IMR-90 (cell line): ENCODE measurements at regions not wholly inside any gene's neighbourhood (a gene's known extent, or its start where the extent isn't known, plus 50 kb on each side); places are given as distances from the start of the nearest gene placed in this dataset.

ENCODE experiments used
- ATAC-seq: fragments of 200-7000 bp; cut with Tn5 transposase; 2 replicates; pipeline ENCODE4 v1.9.1; 2020; ENCODE audit warnings: low read depth, mild to moderate bottlenecking, moderate library complexity
- BruUV-seq: library from RNA; stranded (reverse); fragments of 400-500 nt; replicated peaks from 2 replicates; lab custom pipeline; 2021; lab: Mats Ljungman, UMichigan
- CTCF ChIA-PET: fragments of 300-600 bp; formaldehyde crosslinking; extraction: SDS; loops from one replicate; lab custom pipeline; 2021; ENCODE audit warnings: antibody characterized with exemption; lab: Yijun Ruan, JAX
- POLR2A ChIA-PET: fragments of 300-600 bp; sonication (Branson Sonifier 250); formaldehyde crosslinking; loops from one replicate; lab custom pipeline; 2022; ENCODE audit warnings: antibody characterized with exemption; ENCODE audit not compliant: unreplicated experiment; lab: Charles Lee
- DNase-seq: peaks from one replicate; pipeline ENCODE4 v3.0.0; 2013
- H2AFZ ChIP-seq: replicated peaks from 2 replicates; pipeline ENCODE3; 2013; ENCODE audit warnings: low read length, mild to moderate bottlenecking; ENCODE audit not compliant: poor library complexity
- H2AK5ac ChIP-seq: 2 replicates; pipeline ENCODE4 v1.6.1; 2013; ENCODE audit warnings: low read depth, low read length, inconsistent platforms
- H2AK9ac ChIP-seq: replicated peaks from 2 replicates; pipeline ENCODE3; 2013; ENCODE audit warnings: mild to moderate bottlenecking, low read depth, low read length, moderate library complexity; ENCODE audit not compliant: poor library complexity
- H2BK120ac ChIP-seq: 2 replicates; pipeline ENCODE4 v1.6.1; 2013; ENCODE audit warnings: low read depth, low read length, inconsistent platforms
- H2BK15ac ChIP-seq: 3 replicates; pipeline ENCODE4 v1.6.1; 2013; ENCODE audit warnings: low read depth, low read length, inconsistent platforms
- H2BK20ac ChIP-seq: 2 replicates; pipeline ENCODE4 v1.6.1; 2013; ENCODE audit warnings: low read depth, mild to moderate bottlenecking, inconsistent platforms, low read length, moderate library complexity
- H2BK5ac ChIP-seq: 2 replicates; pipeline ENCODE4 v1.6.1; 2013; ENCODE audit warnings: mild to moderate bottlenecking, low read depth, low read length, inconsistent platforms; ENCODE audit not compliant: poor library complexity, severe bottlenecking
- H3K14ac ChIP-seq: replicated peaks from 2 replicates; pipeline ENCODE4 v1.6.1; 2013; ENCODE audit warnings: low read depth, low read length, inconsistent platforms
- H3K18ac ChIP-seq: 2 replicates; pipeline ENCODE4 v1.6.1; 2013; ENCODE audit warnings: low read depth, low read length, control low read depth
- H3K23ac ChIP-seq: 2 replicates; pipeline ENCODE4 v1.6.1; 2013; ENCODE audit warnings: low read depth, low read length, inconsistent platforms
- H3K27ac ChIP-seq: 2 replicates; pipeline ENCODE4 v1.5.1; 2013; ENCODE audit warnings: mild to moderate bottlenecking, control low read depth, low read length; ENCODE audit not compliant: insufficient read depth
- H3K27me3 ChIP-seq: 2 replicates; pipeline ENCODE4 v1.6.1; 2013; ENCODE audit warnings: low read length; ENCODE audit not compliant: control insufficient read depth, insufficient read depth
- H3K36me3 ChIP-seq: 2 replicates; pipeline ENCODE4 v1.6.1; 2013; ENCODE audit warnings: low read length, mixed read lengths; ENCODE audit not compliant: control insufficient read depth, insufficient read depth
- H3K4ac ChIP-seq: 2 replicates; pipeline ENCODE4 v1.6.1; 2013; ENCODE audit warnings: low read depth, low read length, inconsistent platforms
- H3K4me1 ChIP-seq: 2 replicates; pipeline ENCODE4 v1.6.1; 2013; ENCODE audit warnings: low read length, mixed read lengths; ENCODE audit not compliant: control insufficient read depth, insufficient read depth
- H3K4me2 ChIP-seq: 2 replicates; pipeline ENCODE4 v1.6.1; 2013; ENCODE audit warnings: low read depth, mild to moderate bottlenecking, control low read depth, low read length, moderate library complexity
- H3K4me3 ChIP-seq: 2 replicates; pipeline ENCODE4 v1.5.1; 2013; ENCODE audit warnings: low read depth, mild to moderate bottlenecking, control low read depth, low read length, moderate library complexity; ENCODE audit not compliant: insufficient read depth
- H3K56ac ChIP-seq: 2 replicates; pipeline ENCODE4 v1.6.1; 2013; ENCODE audit warnings: low read length, inconsistent platforms; ENCODE audit not compliant: insufficient read depth; ENCODE audit errors: extremely low read depth
- H3K79me1 ChIP-seq, 2 experiments: 2 replicates each; pipeline ENCODE4 v1.6.1; 2013; ENCODE audit warnings: low read length in 2 of 2, inconsistent platforms in 1 of 2, low read depth in 1 of 2
- H3K9ac ChIP-seq: 2 replicates; pipeline ENCODE4 v1.6.1; 2013; ENCODE audit warnings: low read depth, low read length, control low read depth
- H3K9me1 ChIP-seq: 2 replicates; pipeline ENCODE4 v1.6.1; 2013; ENCODE audit warnings: low read length, inconsistent platforms; ENCODE audit not compliant: insufficient read depth
- H3K9me3 ChIP-seq: 2 replicates; pipeline ENCODE4 v1.6.1; 2013; ENCODE audit warnings: low read length; ENCODE audit not compliant: control insufficient read depth, insufficient read depth
- H4K20me1 ChIP-seq: 2 replicates; pipeline ENCODE4 v1.6.1; 2013; ENCODE audit warnings: low read length, inconsistent platforms; ENCODE audit not compliant: insufficient read depth
- H4K5ac ChIP-seq: 2 replicates; pipeline ENCODE4 v1.6.1; 2013; ENCODE audit warnings: mild to moderate bottlenecking, low read depth, low read length, control low read depth
- H4K8ac ChIP-seq, 2 experiments: 2 replicates each; pipeline ENCODE4 v1.6.1; 2013; ENCODE audit warnings: low read depth in 2 of 2, low read length in 2 of 2, control low read depth in 1 of 2, inconsistent platforms in 1 of 2
- H4K91ac ChIP-seq: 2 replicates; pipeline ENCODE4 v1.6.1; 2013; ENCODE audit warnings: low read depth, low read length, inconsistent platforms; ENCODE audit not compliant: insufficient read depth
- BHLHE40 ChIP-seq: fragments of 150-350 bp; IDR thresholded peaks from 2 replicates; pipeline ENCODE4 v1.6.1; 2016; ENCODE audit warnings: mild to moderate bottlenecking, low read depth, low read length
- CEBPB ChIP-seq: IDR thresholded peaks from 2 replicates; pipeline ENCODE4 v1.6.1; 2012; ENCODE audit warnings: low read depth, low read length, improper control_type of control experiment
- CHD1 ChIP-seq: IDR thresholded peaks from 2 replicates; pipeline ENCODE4 v1.6.1; 2012; ENCODE audit warnings: low read depth, low read length, improper control_type of control experiment
- MAZ ChIP-seq: IDR thresholded peaks from 2 replicates; pipeline ENCODE4 v1.6.1; 2012; ENCODE audit warnings: low read depth, mild to moderate bottlenecking, low read length, improper control_type of control experiment, moderate library complexity, borderline replicate concordance
- NFE2L2 ChIP-seq: fragments of 150-350 bp; IDR thresholded peaks from 2 replicates; pipeline ENCODE4 v1.6.1; 2016; ENCODE audit warnings: low read depth, mild to moderate bottlenecking, low read length
- POLR2A ChIP-seq: IDR thresholded peaks from 2 replicates; pipeline ENCODE4 v1.6.1; 2012; ENCODE audit warnings: mild to moderate bottlenecking, low read depth, low read length
- RCOR1 ChIP-seq: IDR thresholded peaks from 2 replicates; pipeline ENCODE4 v1.6.1; 2012; ENCODE audit warnings: mild to moderate bottlenecking, low read length, improper control_type of control experiment; ENCODE audit not compliant: insufficient replicate concordance
- RFX5 ChIP-seq: IDR thresholded peaks from 2 replicates; pipeline ENCODE4 v1.8.0; 2012; ENCODE audit warnings: low read depth, mild to moderate bottlenecking, low read length, moderate library complexity
- SMC3 ChIP-seq: fragments of 150-350 bp; IDR thresholded peaks from 2 replicates; pipeline ENCODE4 v1.6.1; 2016; ENCODE audit warnings: low read depth, mild to moderate bottlenecking, antibody characterized with exemption, low read length, moderate library complexity
- WGBS, 2 experiments: methylation state at CpG; one replicate each; pipeline versions ENCODE4 v1.1.5 to v1.1.7; 2013; ENCODE audit warnings: missing lambda C conversion rate in 2 of 2; ENCODE audit not compliant: insufficient read length in 1 of 2; ENCODE audit errors: extremely low coverage in 2 of 2; 5-methylcytosine and 5-hydroxymethylcytosine counted together
- dilution Hi-C: fragments of 300-500 bp; cut with HindIII; formaldehyde crosslinking; loops from one replicate; pipeline ENCODE4 v1.14.3; 2018; ENCODE audit warnings: low sequenced_read_pairs; ENCODE audit not compliant: unreplicated experiment
- in situ Hi-C: fragments of 300-500 bp; cut with MboI; formaldehyde crosslinking; loops from 3 replicates; pipeline ENCODE4 v1.14.3; 2019; ENCODE audit warnings: low sequenced_read_pairs, inconsistent platforms, mixed read lengths
- intact Hi-C: fragments of 100-400 bp; cut with micrococcal nuclease; formaldehyde crosslinking; loops from 2 replicates; pipeline ENCODE4 v1.10.0; 2022
- TF ChIP-seq, protein P1 (sequence below): fragments of 150-350 bp; IDR thresholded peaks from 2 replicates; pipeline ENCODE4 v1.6.1; 2016; ENCODE audit warnings: low read depth, mild to moderate bottlenecking, low read length, moderate library complexity, borderline replicate concordance
- TF ChIP-seq, protein P2 (sequence below): conservative IDR thresholded peaks from 2 replicates; pipeline ENCODE4 v1.5.1; 2012; ENCODE audit warnings: mild to moderate bottlenecking, low read depth, low read length, improper control_type of control experiment

DNA sequence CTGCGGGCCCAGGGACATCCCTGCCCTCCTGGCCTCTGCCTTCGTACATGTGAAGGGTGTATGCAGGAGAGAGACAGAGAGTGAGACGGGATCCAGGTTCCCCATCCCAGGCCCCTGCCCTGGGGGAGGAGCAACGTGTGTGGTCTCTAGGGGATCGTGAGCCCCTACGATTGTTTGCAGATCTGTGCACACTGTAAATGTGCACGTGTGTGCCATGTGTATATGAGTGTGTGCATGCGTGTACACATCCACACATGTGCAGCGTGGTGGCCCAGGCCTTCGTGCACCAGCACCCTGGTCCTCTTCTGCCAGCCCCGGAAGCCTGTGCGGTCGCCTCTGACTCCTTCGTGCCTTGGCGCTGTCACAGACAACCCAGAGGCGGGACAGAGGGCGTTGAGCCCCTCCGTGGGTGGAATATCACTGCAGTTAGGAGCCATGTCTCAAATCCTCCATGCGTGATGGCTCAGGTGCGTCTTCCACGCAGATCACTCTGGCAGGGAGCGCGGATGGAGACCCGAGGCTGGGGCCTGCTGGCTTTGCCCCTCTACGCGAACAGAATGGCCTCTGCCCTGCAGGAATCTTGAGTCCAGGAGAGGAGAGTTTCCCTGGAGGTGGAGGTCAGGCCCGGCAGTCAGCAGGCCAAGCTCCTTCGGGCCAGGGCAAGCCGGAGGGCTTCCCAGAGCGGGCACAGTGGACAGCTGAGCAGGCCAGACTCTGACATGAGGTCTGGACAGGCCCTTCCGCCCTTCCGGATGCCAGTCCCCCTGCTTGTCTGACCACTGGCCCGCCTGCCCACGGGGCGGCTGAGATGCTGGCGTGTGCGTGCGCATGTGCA is 97.5 kb downstream of the UNCX start:
- Histone ChIP-seq H3K36me3 (no peaks in the 10 kb centered on the region), H2BK120ac (no peak overlapping the region), H3K18ac (no peak overlapping the region), H2BK15ac (no peak overlapping the region), H3K9me3 (no peaks in the 10 kb centered on the region), H3K56ac (no peak overlapping the region), H3K9ac (no peak overlapping the region), H2BK5ac (no peak overlapping the region), H4K91ac (no peak overlapping the region), H4K8ac (no peak overlapping the region), H3K4me1 (no peaks in the 10 kb centered on the region), H2AK9ac (no peak overlapping the region), H4K5ac (no peak overlapping the region), H3K9me1 (no peaks in the 10 kb centered on the region), H3K4ac (no peak overlapping the region), H3K4me2 (no peak overlapping the region), H3K23ac (no peak overlapping the region), H3K27me3 (peaks cover 34% of the 10 kb centered on the region), H4K20me1 (no peaks in the 10 kb centered on the region), H2AFZ (peak overlapping the region; percentile 21), H2AK5ac (no peak overlapping the region), H3K27ac (no peak overlapping the region), H3K79me1 (no peaks in the 10 kb centered on the region), H3K14ac (no peak overlapping the region), H3K4me3 (no peak overlapping the region), H2BK20ac (no peak overlapping the region)
- CTCF ChIA-PET: no interaction called here
- no peak for DNase-seq
- POLR2A ChIA-PET: no interaction called here
- intact Hi-C loops: no loop called here
- BruUV-seq: no TSS peak
- WGBS, 2 experiments: 65% methylated on average over 30 of the region's 38 CpGs; no CpG with 5 or more reads in 1 of the 2 experiments
- in situ Hi-C loops: no loop called here
- ATAC-seq: no peak
- dilution Hi-C loops: no loop called here
- TF ChIP-seq RFX5: no peak
- no peak for TF ChIP-seq BHLHE40
- no peak for TF ChIP-seq POLR2A
- TF ChIP-seq RCOR1: no peak
- no peak for TF ChIP-seq MAZ
- TF ChIP-seq CHD1: no peak
- TF ChIP-seq, protein P1, sequence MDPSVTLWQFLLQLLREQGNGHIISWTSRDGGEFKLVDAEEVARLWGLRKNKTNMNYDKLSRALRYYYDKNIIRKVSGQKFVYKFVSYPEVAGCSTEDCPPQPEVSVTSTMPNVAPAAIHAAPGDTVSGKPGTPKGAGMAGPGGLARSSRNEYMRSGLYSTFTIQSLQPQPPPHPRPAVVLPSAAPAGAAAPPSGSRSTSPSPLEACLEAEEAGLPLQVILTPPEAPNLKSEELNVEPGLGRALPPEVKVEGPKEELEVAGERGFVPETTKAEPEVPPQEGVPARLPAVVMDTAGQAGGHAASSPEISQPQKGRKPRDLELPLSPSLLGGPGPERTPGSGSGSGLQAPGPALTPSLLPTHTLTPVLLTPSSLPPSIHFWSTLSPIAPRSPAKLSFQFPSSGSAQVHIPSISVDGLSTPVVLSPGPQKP: no peak
- TF ChIP-seq CEBPB: no peak
- no peak for TF ChIP-seq SMC3
- no peak for TF ChIP-seq NFE2L2
- TF ChIP-seq, protein P2, sequence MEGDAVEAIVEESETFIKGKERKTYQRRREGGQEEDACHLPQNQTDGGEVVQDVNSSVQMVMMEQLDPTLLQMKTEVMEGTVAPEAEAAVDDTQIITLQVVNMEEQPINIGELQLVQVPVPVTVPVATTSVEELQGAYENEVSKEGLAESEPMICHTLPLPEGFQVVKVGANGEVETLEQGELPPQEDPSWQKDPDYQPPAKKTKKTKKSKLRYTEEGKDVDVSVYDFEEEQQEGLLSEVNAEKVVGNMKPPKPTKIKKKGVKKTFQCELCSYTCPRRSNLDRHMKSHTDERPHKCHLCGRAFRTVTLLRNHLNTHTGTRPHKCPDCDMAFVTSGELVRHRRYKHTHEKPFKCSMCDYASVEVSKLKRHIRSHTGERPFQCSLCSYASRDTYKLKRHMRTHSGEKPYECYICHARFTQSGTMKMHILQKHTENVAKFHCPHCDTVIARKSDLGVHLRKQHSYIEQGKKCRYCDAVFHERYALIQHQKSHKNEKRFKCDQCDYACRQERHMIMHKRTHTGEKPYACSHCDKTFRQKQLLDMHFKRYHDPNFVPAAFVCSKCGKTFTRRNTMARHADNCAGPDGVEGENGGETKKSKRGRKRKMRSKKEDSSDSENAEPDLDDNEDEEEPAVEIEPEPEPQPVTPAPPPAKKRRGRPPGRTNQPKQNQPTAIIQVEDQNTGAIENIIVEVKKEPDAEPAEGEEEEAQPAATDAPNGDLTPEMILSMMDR: no peak
